Right atrium auricular region (tissue), 2 donors: ENCODE measurements at regions not wholly inside any gene's neighbourhood (a gene's known extent, or its start where the extent isn't known, plus 50 kb on each side); places are given as distances from the start of the nearest gene placed in this dataset.

Source experiments
- DNase-seq: peaks from one replicate; pipeline ENCODE4 v3.0.0-alpha.2; 2019; ENCODE audit warnings: low spot score
- H3K27ac ChIP-seq, 2 donors: fragments of 200-600 bp; sonication (generic); 1 replicate in 1 of 2; 2 replicates in 1 of 2; pipeline ENCODE4 v1.5.1; 2016 to 2019
- H3K27me3 ChIP-seq, 2 donors: fragments of 200-600 bp; sonication (generic); one replicate each; pipeline versions ENCODE4 v1.5.1 to v1.6.0; 2017 to 2019
- H3K36me3 ChIP-seq: fragments of 200-600 bp; sonication (generic); one replicate; pipeline ENCODE4 v1.5.1; 2016
- H3K4me1 ChIP-seq, 2 donors: fragments of 200-600 bp; sonication (generic); one replicate each; pipeline versions ENCODE4 v1.5.1 to v1.6.0; 2017 to 2019
- H3K4me3 ChIP-seq, 2 donors: fragments of 200-600 bp; sonication (generic); 1 replicate in 1 of 2; 2 replicates in 1 of 2; pipeline ENCODE4 v1.5.1; 2017 to 2019; ENCODE audit warnings: mild to moderate bottlenecking in 1 of 2, moderate library complexity in 1 of 2
- H3K9me3 ChIP-seq, 2 donors: fragments of 200-600 bp; sonication (generic); one replicate each; pipeline ENCODE4 v1.5.1; 2019
- CTCF ChIP-seq, 2 donors: fragments of 200-600 bp; sonication (generic); IDR thresholded peaks; one replicate each; pipeline ENCODE4 v1.5.1; 2019; ENCODE audit warnings: antibody characterized with exemption in 2 of 2

GRCh38 chr9:34823778-34824177, 113.8 kb upstream of the CCL21 start:
- Histone ChIP-seq H3K27ac (no peak overlapping the region), H3K36me3 (no peaks in the 10 kb centered on the region), H3K4me1 (no peaks in the 10 kb centered on the region), H3K9me3 (peaks cover 0 to 17% of the 10 kb centered on the region in 2 donors), H3K4me3 (no peak overlapping the region), H3K27me3 (no peaks in the 10 kb centered on the region)
- DNase-seq = no peak
- no peak for TF ChIP-seq CTCF (IDR thresholded peaks at IDR 0.05)

- no peak overlapping the region for H3K4me3 ChIP-seq
- no peak overlapping the region for H3K27ac ChIP-seq
- no peak for TF ChIP-seq CTCF (IDR thresholded peaks at IDR 0.05)
- no peaks in the 10 kb centered on the region for H3K27me3 ChIP-seq
- DNase-seq = no peak
- H3K36me3 ChIP-seq = no peaks in the 10 kb centered on the region
- H3K9me3 ChIP-seq = peaks cover 0 to 12% of the 10 kb centered on the region in 2 donors
- peaks cover 0 to 5% of the 10 kb centered on the region in 2 donors for H3K4me1 ChIP-seq
Observed at GRCh38 chr9:34810187-34810524, 100.2 kb upstream of the CCL21 start.

GRCh38 chr9:34809504-34810186, 99.7 kb upstream of the CCL21 start:
- Histone ChIP-seq H3K36me3 (no peaks in the 10 kb centered on the region), H3K9me3 (peaks cover 0 to 18% of the 10 kb centered on the region in 2 donors), H3K27ac (no peak overlapping the region), H3K27me3 (no peaks in the 10 kb centered on the region), H3K4me1 (peaks cover 0 to 5% of the 10 kb centered on the region in 2 donors), H3K4me3 (peak overlapping the region in 1 of 2 donors; percentile 19)
- TF ChIP-seq CTCF (IDR thresholded peaks at IDR 0.05) = peak in 1 of 2 donors; percentile 26
- no peak for DNase-seq

- TF ChIP-seq CTCF (IDR thresholded peaks at IDR 0.05) = no peak
- Histone ChIP-seq H3K27ac (no peak overlapping the region), H3K36me3 (no peaks in the 10 kb centered on the region), H3K4me3 (no peak overlapping the region), H3K9me3 (peaks cover 0 to 11% of the 10 kb centered on the region in 2 donors), H3K4me1 (no peaks in the 10 kb centered on the region), H3K27me3 (no peaks in the 10 kb centered on the region)
- no peak for DNase-seq
Observed at GRCh38 chr9:34802916-34803315, 93.0 kb upstream of the CCL21 start.

- Histone ChIP-seq H3K27me3 (no peaks in the 10 kb centered on the region), H3K36me3 (no peaks in the 10 kb centered on the region), H3K4me1 (no peaks in the 10 kb centered on the region)
Observed at GRCh38 chr9:34797367-34797766, 87.4 kb upstream of the CCL21 start.

More at GRCh38 chr9:34797367-34797766, 87.4 kb upstream of the CCL21 start:
- H3K4me3 ChIP-seq = no peak overlapping the region
- no peak for TF ChIP-seq CTCF (IDR thresholded peaks at IDR 0.05)
- no peak for DNase-seq
- H3K27ac ChIP-seq = no peak overlapping the region
- no peaks in the 10 kb centered on the region for H3K9me3 ChIP-seq
